WTC11 (cell line): ENCODE measurements at regions not wholly inside any gene's neighbourhood (a gene's known extent, or its start where the extent isn't known, plus 50 kb on each side); places are given as distances from the start of the nearest gene placed in this dataset.

ENCODE experiments used
- ATAC-seq: fragments of 200-7000 bp; cut with Tn5 transposase; 2 replicates; pipeline ENCODE4 v1.10.0; 2021; ENCODE audit warnings: mild to moderate bottlenecking, moderate library complexity
- CTCF ChIA-PET: fragments of 300-600 bp; sonication (Branson Sonifier 250); formaldehyde crosslinking; loops from one replicate; lab custom pipeline; 2021; ENCODE audit warnings: antibody characterized with exemption; lab: Charles Lee
- POLR2A ChIA-PET: fragments of 350-600 bp; sonication (Branson Sonifier 250); formaldehyde crosslinking; loops from one replicate; lab custom pipeline; 2021; ENCODE audit warnings: antibody characterized with exemption; lab: Charles Lee
- DNase-seq: peaks from one replicate; pipeline ENCODE4 v3.0.0; 2021; ENCODE audit warnings: low spot score
- H3K27ac Mint-ChIP-seq: 2 replicates; pipeline ENCODE4 v1.8.0; 2021; ENCODE audit warnings: mixed read lengths
- H3K27me3 Mint-ChIP-seq: 2 replicates; pipeline ENCODE4 v1.8.0; 2021; ENCODE audit warnings: low read depth, mild to moderate bottlenecking, moderate library complexity, mixed read lengths
- H3K36me3 Mint-ChIP-seq: 2 replicates; pipeline ENCODE4 v1.8.0; 2021; ENCODE audit warnings: mixed read lengths
- H3K4me1 Mint-ChIP-seq: 2 replicates; pipeline ENCODE4 v1.8.0; 2022; ENCODE audit warnings: mixed read lengths
- H3K4me3 Mint-ChIP-seq: 2 replicates; pipeline ENCODE4 v1.8.0; 2021; ENCODE audit warnings: mild to moderate bottlenecking, moderate library complexity, mixed read lengths
- H3K9me3 Mint-ChIP-seq: 2 replicates; pipeline ENCODE4 v1.8.0; 2021; ENCODE audit warnings: mixed read lengths
- ELF4 ChIP-seq: sonication (generic); formaldehyde crosslinking; IDR thresholded peaks from 2 replicates; pipeline ENCODE4 v1.8.1; 2022; ENCODE audit warnings: low read depth, mild to moderate bottlenecking, moderate library complexity, missing genetic modification reagents
- ETV6 ChIP-seq: sonication (generic); formaldehyde crosslinking; IDR thresholded peaks from 2 replicates; pipeline ENCODE4 v1.8.1; 2022; ENCODE audit warnings: mild to moderate bottlenecking, missing genetic modification reagents
- FOXJ3 ChIP-seq: sonication (generic); formaldehyde crosslinking; IDR thresholded peaks from 2 replicates; pipeline ENCODE4 v1.9.0; 2021; ENCODE audit warnings: missing genetic modification reagents, mild to moderate bottlenecking, borderline replicate concordance
- GRHL2 ChIP-seq: fragments of 250-450 bp; sonication (Bioruptor Pico); IDR thresholded peaks from 2 replicates; pipeline ENCODE4 v1.8.0; 2022; ENCODE audit warnings: mild to moderate bottlenecking, moderate library complexity; ENCODE audit not compliant: insufficient replicate concordance, severe bottlenecking
- IRF2 ChIP-seq: sonication (generic); formaldehyde crosslinking; IDR thresholded peaks from 2 replicates; pipeline ENCODE4 v1.8.0; 2022; ENCODE audit warnings: low read depth, missing genetic modification reagents, borderline replicate concordance
- JAZF1 ChIP-seq: fragments of 250-450 bp; sonication (Bioruptor Pico); IDR thresholded peaks from 2 replicates; pipeline ENCODE4 v1.9.0; 2021; ENCODE audit warnings: moderate library complexity, mild to moderate bottlenecking, inconsistent platforms
- JUN ChIP-seq: sonication (generic); formaldehyde crosslinking; IDR thresholded peaks from 2 replicates; pipeline ENCODE4 v1.8.0; 2023; ENCODE audit warnings: mild to moderate bottlenecking, missing genetic modification reagents
- MXD4 ChIP-seq: fragments of 250-450 bp; sonication (Bioruptor Pico); IDR thresholded peaks from 2 replicates; pipeline ENCODE4 v1.8.0; 2021; ENCODE audit warnings: mild to moderate bottlenecking, moderate library complexity, borderline replicate concordance
- MYBL2 ChIP-seq: sonication (generic); formaldehyde crosslinking; IDR thresholded peaks from 2 replicates; pipeline ENCODE4 v1.8.1; 2023; ENCODE audit warnings: mild to moderate bottlenecking, moderate library complexity, missing genetic modification reagents
- ZBTB21 ChIP-seq: sonication (generic); formaldehyde crosslinking; IDR thresholded peaks from 2 replicates; pipeline ENCODE4 v1.8.1; 2023; ENCODE audit warnings: mild to moderate bottlenecking, missing genetic modification reagents, borderline replicate concordance
- ZNF396 ChIP-seq: fragments of 250-450 bp; sonication (Bioruptor Pico); IDR thresholded peaks from 2 replicates; pipeline ENCODE4 v1.8.0; 2021; ENCODE audit warnings: mild to moderate bottlenecking, moderate library complexity, borderline replicate concordance
- ZNF416 ChIP-seq: fragments of 250-450 bp; sonication (Bioruptor Pico); IDR thresholded peaks from 2 replicates; pipeline ENCODE4 v1.9.0; 2021; ENCODE audit warnings: mild to moderate bottlenecking, inconsistent platforms
- ZNF423 ChIP-seq: fragments of 250-450 bp; sonication (Bioruptor Pico); IDR thresholded peaks from 2 replicates; pipeline ENCODE4 v2.1.2; 2022; ENCODE audit warnings: mild to moderate bottlenecking, moderate library complexity
- TF ChIP-seq, protein P1 (sequence below): sonication (generic); formaldehyde crosslinking; IDR thresholded peaks from 2 replicates; pipeline ENCODE4 v1.8.0; 2023; ENCODE audit warnings: missing genetic modification reagents, mild to moderate bottlenecking, borderline replicate concordance
- TF ChIP-seq, protein P2 (sequence below): sonication (generic); formaldehyde crosslinking; IDR thresholded peaks from 2 replicates; pipeline ENCODE4 v1.8.0; 2022; ENCODE audit warnings: mild to moderate bottlenecking, missing genetic modification reagents
- TF ChIP-seq, protein P3 (sequence below): sonication (generic); formaldehyde crosslinking; IDR thresholded peaks from 2 replicates; pipeline ENCODE4 v1.8.1; 2022; ENCODE audit warnings: low read depth, missing genetic modification reagents, borderline replicate concordance
- TF ChIP-seq, protein P4 (sequence below): sonication (generic); formaldehyde crosslinking; IDR thresholded peaks from 2 replicates; pipeline ENCODE4 v1.8.0; 2023; ENCODE audit warnings: mild to moderate bottlenecking, missing genetic modification reagents
- TF ChIP-seq, protein P5 (sequence below): fragments of 250-450 bp; sonication (Bioruptor Pico); IDR thresholded peaks from 2 replicates; pipeline ENCODE4 v2.1.2; 2022; ENCODE audit warnings: mild to moderate bottlenecking, moderate library complexity
- TF ChIP-seq, protein P6 (sequence below): sonication (generic); formaldehyde crosslinking; IDR thresholded peaks from 2 replicates; pipeline ENCODE4 v1.8.1; 2023; ENCODE audit warnings: mild to moderate bottlenecking, missing genetic modification reagents

DNA sequence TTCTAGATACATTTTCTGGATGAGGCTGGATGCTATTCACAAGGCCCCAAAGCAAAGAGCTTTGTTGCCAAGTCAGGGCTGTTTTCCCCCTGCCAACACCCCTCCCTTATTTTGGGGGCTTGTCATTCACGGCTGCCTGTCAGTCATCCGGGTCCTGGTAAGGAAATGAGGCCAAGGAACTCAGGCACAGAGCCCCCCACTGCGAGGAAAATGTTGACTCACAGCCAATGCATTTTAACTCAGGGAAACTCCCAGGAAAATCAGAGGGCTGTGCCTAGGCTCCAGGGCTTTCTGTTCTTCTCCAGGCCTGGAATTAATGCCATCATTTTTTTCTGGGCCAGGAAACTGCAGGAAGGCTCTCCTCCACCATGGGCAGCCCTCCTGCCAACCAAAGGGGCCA lies 241.1 kb downstream of the SMAD2 start:
- Mint-ChIP-seq H3K4me1 (peaks cover 5% of the 10 kb centered on the region), H3K9me3 (no peaks in the 10 kb centered on the region), H3K36me3 (no peaks in the 10 kb centered on the region), H3K27me3 (no peaks in the 10 kb centered on the region), H3K27ac (no peak overlapping the region), H3K4me3 (no peak overlapping the region)
- TF ChIP-seq ZNF423 (CRISPR knock-in tag) (no peak), MXD4 (CRISPR knock-in tag) (no peak), ETV6 (CRISPR knock-in tag) (no peak), ZNF396 (no peak), ELF4 (CRISPR knock-in tag) (no peak), MYBL2 (no peak), ZBTB21 (no peak), GRHL2 (no peak), ZNF416 (no peak)
- TF ChIP-seq, protein P1, sequence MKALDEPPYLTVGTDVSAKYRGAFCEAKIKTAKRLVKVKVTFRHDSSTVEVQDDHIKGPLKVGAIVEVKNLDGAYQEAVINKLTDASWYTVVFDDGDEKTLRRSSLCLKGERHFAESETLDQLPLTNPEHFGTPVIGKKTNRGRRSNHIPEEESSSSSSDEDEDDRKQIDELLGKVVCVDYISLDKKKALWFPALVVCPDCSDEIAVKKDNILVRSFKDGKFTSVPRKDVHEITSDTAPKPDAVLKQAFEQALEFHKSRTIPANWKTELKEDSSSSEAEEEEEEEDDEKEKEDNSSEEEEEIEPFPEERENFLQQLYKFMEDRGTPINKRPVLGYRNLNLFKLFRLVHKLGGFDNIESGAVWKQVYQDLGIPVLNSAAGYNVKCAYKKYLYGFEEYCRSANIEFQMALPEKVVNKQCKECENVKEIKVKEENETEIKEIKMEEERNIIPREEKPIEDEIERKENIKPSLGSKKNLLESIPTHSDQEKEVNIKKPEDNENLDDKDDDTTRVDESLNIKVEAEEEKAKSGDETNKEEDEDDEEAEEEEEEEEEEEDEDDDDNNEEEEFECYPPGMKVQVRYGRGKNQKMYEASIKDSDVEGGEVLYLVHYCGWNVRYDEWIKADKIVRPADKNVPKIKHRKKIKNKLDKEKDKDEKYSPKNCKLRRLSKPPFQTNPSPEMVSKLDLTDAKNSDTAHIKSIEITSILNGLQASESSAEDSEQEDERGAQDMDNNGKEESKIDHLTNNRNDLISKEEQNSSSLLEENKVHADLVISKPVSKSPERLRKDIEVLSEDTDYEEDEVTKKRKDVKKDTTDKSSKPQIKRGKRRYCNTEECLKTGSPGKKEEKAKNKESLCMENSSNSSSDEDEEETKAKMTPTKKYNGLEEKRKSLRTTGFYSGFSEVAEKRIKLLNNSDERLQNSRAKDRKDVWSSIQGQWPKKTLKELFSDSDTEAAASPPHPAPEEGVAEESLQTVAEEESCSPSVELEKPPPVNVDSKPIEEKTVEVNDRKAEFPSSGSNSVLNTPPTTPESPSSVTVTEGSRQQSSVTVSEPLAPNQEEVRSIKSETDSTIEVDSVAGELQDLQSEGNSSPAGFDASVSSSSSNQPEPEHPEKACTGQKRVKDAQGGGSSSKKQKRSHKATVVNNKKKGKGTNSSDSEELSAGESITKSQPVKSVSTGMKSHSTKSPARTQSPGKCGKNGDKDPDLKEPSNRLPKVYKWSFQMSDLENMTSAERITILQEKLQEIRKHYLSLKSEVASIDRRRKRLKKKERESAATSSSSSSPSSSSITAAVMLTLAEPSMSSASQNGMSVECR (CRISPR knock-in tag): no peak
- TF ChIP-seq, protein P2, sequence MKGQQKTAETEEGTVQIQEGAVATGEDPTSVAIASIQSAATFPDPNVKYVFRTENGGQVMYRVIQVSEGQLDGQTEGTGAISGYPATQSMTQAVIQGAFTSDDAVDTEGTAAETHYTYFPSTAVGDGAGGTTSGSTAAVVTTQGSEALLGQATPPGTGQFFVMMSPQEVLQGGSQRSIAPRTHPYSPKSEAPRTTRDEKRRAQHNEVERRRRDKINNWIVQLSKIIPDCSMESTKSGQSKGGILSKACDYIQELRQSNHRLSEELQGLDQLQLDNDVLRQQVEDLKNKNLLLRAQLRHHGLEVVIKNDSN: no peak
- TF ChIP-seq, protein P3, sequence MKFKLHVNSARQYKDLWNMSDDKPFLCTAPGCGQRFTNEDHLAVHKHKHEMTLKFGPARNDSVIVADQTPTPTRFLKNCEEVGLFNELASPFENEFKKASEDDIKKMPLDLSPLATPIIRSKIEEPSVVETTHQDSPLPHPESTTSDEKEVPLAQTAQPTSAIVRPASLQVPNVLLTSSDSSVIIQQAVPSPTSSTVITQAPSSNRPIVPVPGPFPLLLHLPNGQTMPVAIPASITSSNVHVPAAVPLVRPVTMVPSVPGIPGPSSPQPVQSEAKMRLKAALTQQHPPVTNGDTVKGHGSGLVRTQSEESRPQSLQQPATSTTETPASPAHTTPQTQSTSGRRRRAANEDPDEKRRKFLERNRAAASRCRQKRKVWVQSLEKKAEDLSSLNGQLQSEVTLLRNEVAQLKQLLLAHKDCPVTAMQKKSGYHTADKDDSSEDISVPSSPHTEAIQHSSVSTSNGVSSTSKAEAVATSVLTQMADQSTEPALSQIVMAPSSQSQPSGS (CRISPR knock-in tag): no peak
- TF ChIP-seq, protein P4, sequence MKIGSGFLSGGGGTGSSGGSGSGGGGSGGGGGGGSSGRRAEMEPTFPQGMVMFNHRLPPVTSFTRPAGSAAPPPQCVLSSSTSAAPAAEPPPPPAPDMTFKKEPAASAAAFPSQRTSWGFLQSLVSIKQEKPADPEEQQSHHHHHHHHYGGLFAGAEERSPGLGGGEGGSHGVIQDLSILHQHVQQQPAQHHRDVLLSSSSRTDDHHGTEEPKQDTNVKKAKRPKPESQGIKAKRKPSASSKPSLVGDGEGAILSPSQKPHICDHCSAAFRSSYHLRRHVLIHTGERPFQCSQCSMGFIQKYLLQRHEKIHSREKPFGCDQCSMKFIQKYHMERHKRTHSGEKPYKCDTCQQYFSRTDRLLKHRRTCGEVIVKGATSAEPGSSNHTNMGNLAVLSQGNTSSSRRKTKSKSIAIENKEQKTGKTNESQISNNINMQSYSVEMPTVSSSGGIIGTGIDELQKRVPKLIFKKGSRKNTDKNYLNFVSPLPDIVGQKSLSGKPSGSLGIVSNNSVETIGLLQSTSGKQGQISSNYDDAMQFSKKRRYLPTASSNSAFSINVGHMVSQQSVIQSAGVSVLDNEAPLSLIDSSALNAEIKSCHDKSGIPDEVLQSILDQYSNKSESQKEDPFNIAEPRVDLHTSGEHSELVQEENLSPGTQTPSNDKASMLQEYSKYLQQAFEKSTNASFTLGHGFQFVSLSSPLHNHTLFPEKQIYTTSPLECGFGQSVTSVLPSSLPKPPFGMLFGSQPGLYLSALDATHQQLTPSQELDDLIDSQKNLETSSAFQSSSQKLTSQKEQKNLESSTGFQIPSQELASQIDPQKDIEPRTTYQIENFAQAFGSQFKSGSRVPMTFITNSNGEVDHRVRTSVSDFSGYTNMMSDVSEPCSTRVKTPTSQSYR (CRISPR knock-in tag): no peak
- TF ChIP-seq, protein P5, sequence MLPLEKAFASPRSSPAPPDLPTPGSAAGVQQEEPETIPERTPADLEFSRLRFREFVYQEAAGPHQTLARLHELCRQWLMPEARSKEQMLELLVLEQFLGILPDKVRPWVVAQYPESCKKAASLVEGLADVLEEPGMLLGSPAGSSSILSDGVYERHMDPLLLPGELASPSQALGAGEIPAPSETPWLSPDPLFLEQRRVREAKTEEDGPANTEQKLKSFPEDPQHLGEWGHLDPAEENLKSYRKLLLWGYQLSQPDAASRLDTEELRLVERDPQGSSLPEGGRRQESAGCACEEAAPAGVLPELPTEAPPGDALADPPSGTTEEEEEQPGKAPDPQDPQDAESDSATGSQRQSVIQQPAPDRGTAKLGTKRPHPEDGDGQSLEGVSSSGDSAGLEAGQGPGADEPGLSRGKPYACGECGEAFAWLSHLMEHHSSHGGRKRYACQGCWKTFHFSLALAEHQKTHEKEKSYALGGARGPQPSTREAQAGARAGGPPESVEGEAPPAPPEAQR (CRISPR knock-in tag): no peak
- ChIA-PET POLR2A (no interaction called here), CTCF (interaction anchor here (1.4 to 1.7 kb wide), 2 partner anchors 60 to 83 kb away, joined by 3 to 4 read pairs; no protein-coding TSS in a partner anchor)
- ATAC-seq (no peak), DNase-seq (peak; percentile 16)

DNA sequence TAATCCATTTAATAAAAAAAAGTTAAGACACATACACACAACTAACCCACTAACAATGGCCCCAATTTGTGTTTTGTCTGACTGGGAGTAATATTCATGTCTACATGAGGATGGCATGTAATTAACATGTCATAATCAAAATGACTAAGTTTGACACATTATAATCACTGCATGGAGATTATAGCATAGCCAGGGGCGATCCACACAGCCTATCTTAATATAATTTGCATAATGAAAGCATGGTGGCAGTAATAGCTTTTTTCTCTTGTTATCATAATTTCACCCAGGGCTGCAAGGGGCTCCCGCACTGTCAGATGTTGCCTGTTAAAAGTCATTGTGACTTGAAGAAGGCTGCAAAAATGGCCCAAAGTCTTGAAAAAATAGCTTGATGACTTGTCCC lies 243.7 kb downstream of the SMAD2 start:
- DNase-seq (no peak), ATAC-seq (no peak)
- H3K36me3 Mint-ChIP-seq: no peaks in the 10 kb centered on the region
- H3K27me3 Mint-ChIP-seq: no peaks in the 10 kb centered on the region
- H3K4me3 Mint-ChIP-seq: no peak overlapping the region
- no peak overlapping the region for H3K27ac Mint-ChIP-seq
- CTCF ChIA-PET: no interaction called here
- POLR2A ChIA-PET: interaction anchor here (0.6 kb wide), 1 partner anchor 283 kb away, joined by 5 read pairs; no protein-coding TSS in a partner anchor
- peaks cover 5% of the 10 kb centered on the region for H3K4me1 Mint-ChIP-seq
- H3K9me3 Mint-ChIP-seq: no peaks in the 10 kb centered on the region
- TF ChIP-seq IRF2 (CRISPR knock-in tag) (no peak), JUN (CRISPR knock-in tag) (no peak), FOXJ3 (CRISPR knock-in tag) (no peak), ZBTB21 (no peak), ELF4 (CRISPR knock-in tag) (no peak), JAZF1 (CRISPR knock-in tag) (no peak)
- TF ChIP-seq, protein P6, sequence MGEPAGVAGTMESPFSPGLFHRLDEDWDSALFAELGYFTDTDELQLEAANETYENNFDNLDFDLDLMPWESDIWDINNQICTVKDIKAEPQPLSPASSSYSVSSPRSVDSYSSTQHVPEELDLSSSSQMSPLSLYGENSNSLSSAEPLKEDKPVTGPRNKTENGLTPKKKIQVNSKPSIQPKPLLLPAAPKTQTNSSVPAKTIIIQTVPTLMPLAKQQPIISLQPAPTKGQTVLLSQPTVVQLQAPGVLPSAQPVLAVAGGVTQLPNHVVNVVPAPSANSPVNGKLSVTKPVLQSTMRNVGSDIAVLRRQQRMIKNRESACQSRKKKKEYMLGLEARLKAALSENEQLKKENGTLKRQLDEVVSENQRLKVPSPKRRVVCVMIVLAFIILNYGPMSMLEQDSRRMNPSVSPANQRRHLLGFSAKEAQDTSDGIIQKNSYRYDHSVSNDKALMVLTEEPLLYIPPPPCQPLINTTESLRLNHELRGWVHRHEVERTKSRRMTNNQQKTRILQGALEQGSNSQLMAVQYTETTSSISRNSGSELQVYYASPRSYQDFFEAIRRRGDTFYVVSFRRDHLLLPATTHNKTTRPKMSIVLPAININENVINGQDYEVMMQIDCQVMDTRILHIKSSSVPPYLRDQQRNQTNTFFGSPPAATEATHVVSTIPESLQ: no peak
- TF ChIP-seq, protein P4 (CRISPR knock-in tag): no peak
